ENCODE measurements at regions not wholly inside any gene's neighbourhood (a gene's known extent, or its start where the extent isn't known, plus 50 kb on each side); places are given as distances from the start of the nearest gene placed in this dataset.

DNA sequence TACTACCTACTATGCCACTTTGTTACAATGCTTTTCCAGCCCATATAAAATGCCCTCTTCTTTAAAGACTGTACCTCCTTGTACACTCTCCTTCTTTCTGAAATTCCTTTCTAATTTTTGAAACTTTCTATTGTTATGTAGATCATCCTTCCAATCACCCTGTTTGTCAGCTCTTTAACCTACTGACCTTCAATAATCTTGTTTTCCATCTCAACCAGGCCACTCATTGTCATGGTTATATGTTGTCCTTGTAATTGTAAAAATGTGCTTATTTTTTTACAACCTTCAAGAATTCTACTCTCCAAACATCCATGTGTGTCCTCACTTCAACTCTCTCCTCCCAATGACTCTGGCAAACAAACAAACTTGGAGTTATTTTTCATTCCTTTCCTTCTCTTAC, 1172.6 kb upstream of the CELF2 start:
- no peak for TF ChIP-seq CTCF (IDR thresholded peaks at IDR 0.05)
- no peak for TF ChIP-seq POLR2AphosphoS5 (IDR thresholded peaks at IDR 0.05)
